ENCODE measurements at regions not wholly inside any gene's neighbourhood (a gene's known extent, or its start where the extent isn't known, plus 50 kb on each side); places are given as distances from the start of the nearest gene placed in this dataset.

- no peak for DNase-seq
Measured at GRCh38 chr5:30932273-30933017, 261.0 kb upstream of the CDH6 start.

GRCh38 chr5:30930736-30931135, 262.8 kb upstream of the CDH6 start:
- no peak for DNase-seq

- no peak for DNase-seq
Measured at GRCh38 chr5:30928956-30929355, 264.5 kb upstream of the CDH6 start.

- no peak for DNase-seq
Measured at GRCh38 chr5:30926218-30926617, 267.3 kb upstream of the CDH6 start.

- DNase-seq: no peak
Measured at GRCh38 chr5:30921388-30921787, 272.1 kb upstream of the CDH6 start.

GRCh38 chr5:30918171-30918570, 275.3 kb upstream of the CDH6 start:
- DNase-seq: no peak

GRCh38 chr5:30908356-30908755, 285.1 kb upstream of the CDH6 start:
- DNase-seq: no peak

- no peak for DNase-seq
Measured at GRCh38 chr5:30900367-30900766, 293.1 kb upstream of the CDH6 start.

- no peak for DNase-seq
Measured at GRCh38 chr5:30894811-30895210, 298.7 kb upstream of the CDH6 start.

- DNase-seq: no peak
Measured at GRCh38 chr5:30891660-30892059, 301.8 kb upstream of the CDH6 start.

GRCh38 chr5:30890377-30890776, 303.1 kb upstream of the CDH6 start:
- DNase-seq: no peak

- no peak for DNase-seq
Measured at GRCh38 chr5:30880514-30880913, 313.0 kb upstream of the CDH6 start.

- no peak for DNase-seq
Measured at GRCh38 chr5:30879887-30880286, 313.6 kb upstream of the CDH6 start.

GRCh38 chr5:30878746-30879145, 314.7 kb upstream of the CDH6 start:
- DNase-seq: no peak

- DNase-seq: no peak
Measured at GRCh38 chr5:30878296-30878695, 315.2 kb upstream of the CDH6 start.

GRCh38 chr5:30874241-30875034, 319.0 kb upstream of the CDH6 start:
- DNase-seq: no peak

GRCh38 chr5:30871196-30871595, 322.3 kb upstream of the CDH6 start:
- no peak for DNase-seq

GRCh38 chr5:30867711-30868110, 325.8 kb upstream of the CDH6 start:
- DNase-seq: no peak

GRCh38 chr5:30866142-30866541, 327.3 kb upstream of the CDH6 start:
- no peak for DNase-seq

GRCh38 chr5:30856242-30856641, 337.2 kb upstream of the CDH6 start:
- DNase-seq: no peak

- no peak for DNase-seq
Measured at GRCh38 chr5:30853158-30853557, 340.3 kb upstream of the CDH6 start.

- DNase-seq: no peak
Measured at GRCh38 chr5:30850866-30851265, 342.6 kb upstream of the CDH6 start.

GRCh38 chr5:30849931-30850710, 343.4 kb upstream of the CDH6 start:
- DNase-seq: no peak

- DNase-seq: no peak
Measured at GRCh38 chr5:30846171-30846570, 347.3 kb upstream of the CDH6 start.
